Testis (tissue), 2 donors: ENCODE measurements at regions not wholly inside any gene's neighbourhood (a gene's known extent, or its start where the extent isn't known, plus 50 kb on each side); places are given as distances from the start of the nearest gene placed in this dataset.
"Not testable (repeated sequence)": the region's sequence is repeated elsewhere in the genome, so short reads cannot be mapped to it uniquely, and the experiment has no call there.

Experiments
- DNase-seq: peaks from one replicate; pipeline ENCODE4 v3.0.0-alpha.2; 2019
- H3K27ac ChIP-seq, 2 donors: fragments of 200-600 bp; sonication (generic); one replicate each; pipeline ENCODE4 v1.5.1; 2019
- H3K27me3 ChIP-seq: fragments of 200-600 bp; sonication (generic); one replicate; pipeline ENCODE4 v1.5.1; 2019
- H3K36me3 ChIP-seq: fragments of 200-600 bp; sonication (generic); one replicate; pipeline ENCODE4 v1.5.1; 2017; ENCODE audit warnings: low read depth; ENCODE audit errors: missing control alignments
- H3K4me1 ChIP-seq: fragments of 200-600 bp; sonication (generic); one replicate; pipeline ENCODE4 v1.5.1; 2019
- H3K4me3 ChIP-seq, 2 donors: fragments of 200-600 bp; sonication (generic); one replicate each; pipeline ENCODE4 v1.5.1; 2017 to 2019
- H3K9me3 ChIP-seq: fragments of 200-600 bp; sonication (generic); one replicate; pipeline ENCODE4 v1.5.1; 2017
- CTCF ChIP-seq, 3 experiments: fragments of 450-650 bp in 2 of 3; fragments of 200-600 bp in 1 of 3; sonication (generic) in 1 of 3; IDR thresholded peaks; one replicate each; pipeline ENCODE4 v1.5.1; 2016 to 2019; ENCODE audit warnings: antibody characterized with exemption in 3 of 3, mild to moderate bottlenecking in 2 of 3, moderate library complexity in 1 of 3
- POLR2A ChIP-seq: fragments of 450-650 bp; IDR thresholded peaks from one replicate; pipeline ENCODE4 v1.6.1; 2017; ENCODE audit warnings: antibody characterized with exemption, mild to moderate bottlenecking, moderate library complexity
- WGBS, 2 donors: methylation state at CpG; one replicate each; pipeline ENCODE4 v1.1.5; 2018; 5-methylcytosine and 5-hydroxymethylcytosine counted together
- intact Hi-C: fragments of 100-400 bp; cut with DNase I; formaldehyde crosslinking; loops from one replicate; pipeline ENCODE4 v1.15.1; 2023; ENCODE audit warnings: low total_unique reads

DNA sequence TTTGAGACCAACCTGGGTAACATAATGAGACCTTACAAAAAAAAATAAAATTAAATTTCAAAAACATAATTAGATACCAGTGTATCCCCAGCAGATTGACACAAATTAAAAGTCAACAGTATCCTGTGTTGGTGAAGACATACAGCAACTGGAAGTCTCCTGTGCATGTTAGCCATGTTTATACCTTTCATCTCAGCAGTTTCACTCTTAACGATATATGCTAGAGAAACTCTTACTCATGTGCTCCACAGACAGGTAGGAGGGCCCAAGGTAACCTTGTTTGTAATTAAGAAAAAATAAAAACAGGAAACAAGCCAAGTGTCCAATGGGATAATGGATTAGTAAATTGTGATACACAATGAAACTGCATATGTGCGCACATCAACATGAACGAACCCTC, 50.1 kb upstream of the N4BP3 start:
- 82 to 89% methylated on average over 3 of the region's 3 CpGs for WGBS, 2 donors
- Histone ChIP-seq H3K9me3 (no peaks in the 10 kb centered on the region), H3K27ac (no peak overlapping the region), H3K4me3 (no peak overlapping the region), H3K27me3 (no peaks in the 10 kb centered on the region), H3K36me3 (no peaks in the 10 kb centered on the region), H3K4me1 (no peaks in the 10 kb centered on the region)
- intact Hi-C loops, result no loop called here
- no peak for DNase-seq
- TF ChIP-seq CTCF (IDR thresholded peaks at IDR 0.05) (no peak), POLR2A (no peak)

DNA sequence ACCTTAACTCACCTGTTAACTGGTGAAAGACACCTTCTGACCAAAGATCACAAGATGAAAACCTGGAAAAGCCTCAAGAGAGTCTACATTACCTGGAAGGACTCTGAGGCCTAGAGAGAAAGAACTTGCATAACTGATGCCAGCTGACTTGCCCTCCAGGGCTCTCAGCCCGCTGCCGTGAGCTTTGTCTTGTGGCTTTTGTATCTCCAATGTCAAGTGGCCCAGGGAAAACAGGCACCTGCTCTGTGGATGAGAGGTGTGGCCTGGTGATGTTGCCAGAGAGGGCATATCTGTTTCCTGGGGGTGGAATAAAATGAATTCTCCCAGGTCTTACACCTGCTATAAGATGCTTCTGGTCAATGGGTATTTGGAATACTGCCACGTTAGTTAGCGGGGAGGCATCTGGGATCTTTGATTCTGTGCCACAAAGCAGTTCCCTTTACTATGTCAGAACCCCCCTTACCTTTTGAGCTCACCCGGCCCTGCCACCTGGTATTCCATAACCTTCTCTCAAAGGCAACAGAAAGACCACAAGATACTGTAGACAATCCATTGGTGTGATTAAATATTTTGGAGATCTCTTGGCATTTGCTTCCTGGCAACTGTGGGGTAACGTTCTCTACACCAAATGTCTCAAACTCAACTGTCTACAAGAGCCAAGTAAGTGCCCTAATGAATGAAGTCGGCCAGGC, 54.9 kb upstream of the N4BP3 start:
- H3K36me3 ChIP-seq, result no peaks in the 10 kb centered on the region
- no peaks in the 10 kb centered on the region for H3K4me1 ChIP-seq
- no peaks in the 10 kb centered on the region for H3K9me3 ChIP-seq
- intact Hi-C loops, result no loop called here
- no peak overlapping the region for H3K27ac ChIP-seq
- 86% methylated on average over 7 of the region's 7 CpGs for WGBS, 2 donors
- H3K27me3 ChIP-seq, result no peaks in the 10 kb centered on the region
- TF ChIP-seq POLR2A (no peak), CTCF (IDR thresholded peaks at IDR 0.05) (no peak)
- no peak overlapping the region for H3K4me3 ChIP-seq
- DNase-seq, result no peak

DNA sequence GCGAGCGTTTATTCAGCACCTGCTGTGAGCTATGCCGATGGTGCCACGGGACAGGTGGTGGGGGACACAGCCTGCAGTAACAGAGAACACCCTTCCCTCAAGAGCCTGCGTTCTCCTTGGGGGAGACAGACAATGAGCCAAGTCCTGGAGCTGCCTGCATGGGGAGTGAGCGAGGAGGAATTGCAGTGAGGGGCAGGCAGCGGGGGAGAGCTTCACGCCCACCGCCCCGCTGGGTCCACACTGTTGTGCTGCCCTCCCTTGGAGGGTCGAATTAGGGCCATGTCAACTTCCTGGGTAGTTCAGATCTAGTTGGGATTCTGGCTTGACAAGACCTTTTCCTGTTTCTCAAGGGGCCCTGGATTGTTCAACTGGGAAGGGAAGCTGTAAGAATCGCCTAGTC, 55.5 kb upstream of the N4BP3 start:
- H3K9me3 ChIP-seq, result no peaks in the 10 kb centered on the region
- TF ChIP-seq POLR2A (no peak), CTCF (IDR thresholded peaks at IDR 0.05) (no peak)
- WGBS, 2 donors, result 73 to 88% methylated on average over 6 to 12 of the region's 12 CpGs
- intact Hi-C loops, result no loop called here
- no peak overlapping the region for H3K4me3 ChIP-seq
- H3K36me3 ChIP-seq, result no peaks in the 10 kb centered on the region
- H3K4me1 ChIP-seq, result no peaks in the 10 kb centered on the region
- no peak for DNase-seq
- no peaks in the 10 kb centered on the region for H3K27me3 ChIP-seq
- no peak overlapping the region for H3K27ac ChIP-seq

- 82 to 83% methylated on average over 3 of the region's 3 CpGs for WGBS, 2 donors
- intact Hi-C loops, result no loop called here
- Histone ChIP-seq H3K9me3 (no peaks in the 10 kb centered on the region), H3K27ac (peak overlapping the region; percentile 24 to 44), H3K4me1 (no peaks in the 10 kb centered on the region), H3K27me3 (no peaks in the 10 kb centered on the region), H3K36me3 (no peaks in the 10 kb centered on the region), H3K4me3 (no peak overlapping the region)
- no peak for DNase-seq
- TF ChIP-seq CTCF (IDR thresholded peaks at IDR 0.05), result no peak
- TF ChIP-seq POLR2A, result no peak
Measured at GRCh38 chr5:178056935-178057334, 56.4 kb upstream of the N4BP3 start.

- H3K27me3 ChIP-seq, intact Hi-C loops, H3K27ac ChIP-seq, H3K4me1 ChIP-seq, H3K36me3 ChIP-seq, H3K4me3 ChIP-seq, H3K9me3 ChIP-seq: not testable (repeated sequence)
- WGBS, 2 donors, result 61 to 79% methylated on average over 23 to 24 of the region's 24 CpGs
- peak; percentile 12 for DNase-seq
Measured at GRCh38 chr5:178055536-178055935, 57.8 kb upstream of the N4BP3 start.

DNA sequence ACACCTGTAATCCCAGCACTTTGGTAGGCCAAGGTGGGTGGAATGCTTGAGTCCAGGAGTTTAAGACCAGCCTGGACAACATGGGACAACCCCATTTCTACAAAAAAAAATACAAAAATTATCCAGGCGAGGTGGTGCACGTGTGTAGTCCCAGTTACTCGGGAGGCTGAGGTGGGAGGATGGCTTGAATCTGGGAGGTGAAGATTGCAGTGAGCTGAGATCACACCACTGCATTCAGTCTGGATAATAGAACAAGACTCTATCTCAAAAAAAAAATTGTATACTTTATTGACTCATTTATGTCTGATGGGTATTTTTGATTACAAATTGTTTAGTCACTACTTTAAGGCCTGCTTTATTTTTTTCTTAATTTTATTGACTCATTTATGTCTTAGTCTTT, 56.0 kb upstream of the PROP1 start:
- H3K4me1 ChIP-seq, H3K9me3 ChIP-seq, DNase-seq, H3K27ac ChIP-seq, intact Hi-C loops, H3K36me3 ChIP-seq, H3K27me3 ChIP-seq, H3K4me3 ChIP-seq: not testable (repeated sequence)
- 51 to 82% methylated on average over 3 of the region's 3 CpGs for whole genome bisulfite sequencing, 2 donors

DNA sequence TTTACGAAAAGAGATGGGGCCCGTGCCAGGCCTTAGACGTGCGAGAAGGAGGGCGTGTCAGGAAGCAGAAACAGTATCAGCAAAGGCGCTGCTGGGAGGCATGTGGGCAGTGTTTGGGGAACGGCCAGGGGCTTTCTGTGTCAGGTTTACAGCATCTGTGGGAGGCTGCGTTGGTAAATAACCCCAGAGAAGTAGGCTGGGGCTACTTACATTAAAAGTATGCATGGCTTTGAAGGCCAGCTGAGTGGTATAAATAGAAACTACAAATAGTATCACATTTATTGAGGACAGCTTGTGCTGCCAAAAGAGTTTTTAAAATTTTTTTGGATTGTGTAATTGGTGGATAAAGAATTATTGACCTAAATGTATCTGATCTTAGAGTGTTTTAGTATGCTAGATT, 54.8 kb upstream of the PROP1 start:
- DNase-seq, H3K36me3 ChIP-seq, H3K27me3 ChIP-seq, H3K4me3 ChIP-seq, H3K27ac ChIP-seq, H3K4me1 ChIP-seq, intact Hi-C loops, H3K9me3 ChIP-seq: not testable (repeated sequence)
- no CpG with 5 or more reads among the region's 8 CpGs for WGBS, 2 donors

DNA sequence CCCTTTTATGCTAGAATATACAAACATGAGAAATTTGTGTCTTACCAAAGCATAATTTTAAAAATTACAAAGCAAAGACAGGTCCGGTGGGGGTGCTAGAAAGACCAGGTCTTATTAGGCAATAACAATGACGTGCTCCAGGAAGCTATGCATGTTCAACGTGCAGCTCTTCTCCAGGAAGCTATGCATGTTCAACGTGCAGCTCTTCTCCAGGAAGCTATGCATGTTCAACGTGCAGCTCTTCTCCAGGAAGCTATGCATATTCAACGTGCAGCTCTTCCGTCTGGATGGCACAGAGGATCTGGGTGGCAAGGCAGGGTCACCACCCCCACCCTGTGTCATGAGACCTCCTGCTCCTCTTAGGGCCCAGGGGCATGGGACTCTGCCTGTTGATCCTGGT, 51.9 kb upstream of the PROP1 start:
- not testable (repeated sequence) for H3K36me3 ChIP-seq

More for the DNA sequence above, 51.9 kb upstream of the PROP1 start:
- H3K27ac ChIP-seq, H3K4me1 ChIP-seq, intact Hi-C loops, H3K4me3 ChIP-seq, H3K27me3 ChIP-seq, H3K9me3 ChIP-seq, DNase-seq: not testable (repeated sequence)
- 93 to 100% methylated on average over 1 to 2 of the region's 7 CpGs for WGBS, 2 donors
